ENCODE measurements at regions not wholly inside any gene's neighbourhood (a gene's known extent, or its start where the extent isn't known, plus 50 kb on each side); places are given as distances from the start of the nearest gene placed in this dataset.
A peak's percentile ranks its signal among the peaks of the same experiment; 100 is the strongest.

DNA sequence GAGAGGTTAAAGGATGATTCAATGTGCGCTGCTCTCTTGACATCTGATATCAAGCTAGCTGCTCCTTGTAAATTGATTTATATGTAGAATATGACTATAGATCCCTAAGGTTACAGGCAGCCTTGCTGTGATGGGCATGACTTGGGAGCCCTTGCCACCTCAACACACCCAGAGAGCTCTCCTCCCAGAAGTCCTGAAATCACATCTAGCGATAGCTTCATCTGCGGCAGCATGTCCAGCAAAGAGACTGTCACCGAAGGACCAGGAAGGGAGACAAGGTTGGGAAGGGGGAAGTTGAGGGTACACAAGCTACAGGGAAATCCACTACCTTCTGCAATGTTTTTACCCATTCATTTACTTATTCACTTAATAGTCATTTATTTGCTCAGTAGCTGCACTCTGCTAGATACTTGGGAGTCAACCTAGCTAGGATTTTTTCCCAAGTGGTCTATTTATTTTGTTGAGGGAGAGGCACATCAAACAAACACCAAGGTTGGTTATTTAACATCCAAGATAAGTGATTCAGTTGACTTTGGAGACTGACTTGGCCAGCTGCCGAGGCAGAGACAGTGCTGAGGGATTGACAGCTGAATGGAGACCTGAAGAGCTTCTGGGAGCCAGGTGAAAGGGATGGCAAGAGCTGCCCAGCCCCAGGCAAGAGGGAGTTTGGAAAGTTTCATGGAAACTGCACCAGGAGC, 205.8 kb upstream of the IL12A start:
- H3K9ac ChIP-seq (ENCODE audit: low read depth, low read length): no peak overlapping the region

DNA sequence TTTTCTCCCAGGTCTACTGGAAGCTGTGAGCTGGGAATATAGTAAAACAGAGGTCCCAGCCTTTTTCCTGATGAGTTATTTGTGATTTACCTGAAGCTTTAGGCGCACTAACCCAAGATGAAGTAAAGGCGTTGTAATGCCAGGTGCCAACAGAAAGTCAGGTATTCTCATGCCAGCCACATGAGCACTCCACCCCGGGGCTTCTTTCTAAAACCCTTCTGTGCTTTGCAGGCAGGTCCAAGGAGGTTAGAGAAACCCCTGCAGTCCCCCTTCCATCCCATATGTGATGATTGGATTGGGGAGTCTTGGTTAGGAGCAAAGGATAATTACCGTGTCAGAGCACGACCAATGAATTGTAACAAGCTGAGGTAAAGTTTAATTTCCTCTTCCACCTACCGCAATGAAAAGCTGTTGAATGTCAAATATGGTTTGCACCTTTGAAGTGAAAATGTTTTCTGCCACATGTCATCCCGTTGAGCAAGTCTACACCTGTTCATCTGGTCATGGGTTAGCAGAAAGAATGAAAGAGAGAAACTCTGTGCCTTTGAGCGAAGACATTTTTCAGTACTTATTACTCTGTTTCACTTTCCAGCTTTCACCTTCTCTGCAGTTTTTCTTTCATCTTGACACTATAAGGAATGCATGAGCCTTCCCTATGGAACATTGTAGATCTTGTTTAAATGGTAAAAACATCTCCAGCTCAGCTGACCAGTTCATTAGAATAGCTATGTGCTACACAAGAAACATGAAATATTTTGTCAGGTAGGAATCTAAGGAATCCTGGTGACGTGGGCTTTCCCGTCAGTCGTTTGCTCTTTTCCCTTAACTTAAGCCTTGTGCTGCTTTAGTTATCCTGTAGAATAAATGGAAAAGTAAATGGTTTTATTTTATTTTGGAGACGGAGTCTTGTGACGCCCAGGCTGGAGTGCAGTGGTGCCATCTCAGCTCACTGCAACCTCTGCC, 204.6 kb upstream of the IL12A start:
- Histone ChIP-seq H3K4me2 (ENCODE audit: low read length) (peak overlapping the region; percentile 23), H3K27me3 (ENCODE audit: control insufficient read depth, insufficient read depth, low read length) (no peaks in the 10 kb centered on the region), H3K9me3 (replicated peaks; ENCODE audit: low read length) (no peaks in the 10 kb centered on the region), H3K9ac (ENCODE audit: low read depth, low read length) (no peak overlapping the region), H3K36me3 (ENCODE audit: insufficient read depth, low read length) (peaks cover 15% of the 10 kb centered on the region), H3K4me3 (ENCODE audit: low read length) (no peak overlapping the region), H3K4me1 (ENCODE audit: control insufficient read depth, insufficient read depth, low read length) (peaks cover 46% of the 10 kb centered on the region)

More for the DNA sequence above, 205.8 kb upstream of the IL12A start:
- H3K4me1 ChIP-seq (ENCODE audit: control insufficient read depth, insufficient read depth, low read length): peaks cover 39% of the 10 kb centered on the region
- H3K27me3 ChIP-seq (ENCODE audit: control insufficient read depth, insufficient read depth, low read length): no peaks in the 10 kb centered on the region
- no peaks in the 10 kb centered on the region for H3K9me3 ChIP-seq (replicated peaks; ENCODE audit: low read length)
- H3K36me3 ChIP-seq (ENCODE audit: insufficient read depth, low read length): peaks cover 15% of the 10 kb centered on the region
- no peak overlapping the region for H3K4me2 ChIP-seq (ENCODE audit: low read length)
- H3K4me3 ChIP-seq (ENCODE audit: low read length): no peak overlapping the region

DNA sequence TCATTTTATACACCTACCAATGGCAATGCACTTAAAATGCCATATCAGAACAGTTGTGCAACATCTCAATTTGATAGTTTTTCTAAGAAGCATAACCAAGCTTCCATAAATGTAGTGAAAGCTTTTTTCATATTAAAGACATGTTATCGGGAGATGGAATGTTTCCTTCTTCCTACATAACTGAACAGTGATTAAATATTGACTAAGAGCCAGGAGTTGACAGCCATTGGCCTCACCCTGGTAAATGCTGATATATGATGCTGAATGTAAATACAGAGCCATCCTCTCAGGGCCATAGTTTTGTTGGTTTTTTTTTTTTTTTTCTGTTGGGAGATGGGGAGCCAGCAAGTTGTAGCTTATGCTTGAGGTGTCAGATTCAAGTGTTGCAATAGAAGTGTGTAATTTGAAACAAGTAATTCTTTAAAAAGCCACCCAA, 203.3 kb upstream of the IL12A start:
- no peaks in the 10 kb centered on the region for H3K9me3 ChIP-seq (replicated peaks; ENCODE audit: low read length)
- H3K4me1 ChIP-seq (ENCODE audit: control insufficient read depth, insufficient read depth, low read length): peaks cover 46% of the 10 kb centered on the region
- peak overlapping the region; percentile 26 for H3K4me2 ChIP-seq (ENCODE audit: low read length)
- no peak overlapping the region for H3K4me3 ChIP-seq (ENCODE audit: low read length)
- H3K9ac ChIP-seq (ENCODE audit: low read depth, low read length): no peak overlapping the region
- peaks cover 9% of the 10 kb centered on the region for H3K36me3 ChIP-seq (ENCODE audit: insufficient read depth, low read length)
- H3K27me3 ChIP-seq (ENCODE audit: control insufficient read depth, insufficient read depth, low read length): no peaks in the 10 kb centered on the region

DNA sequence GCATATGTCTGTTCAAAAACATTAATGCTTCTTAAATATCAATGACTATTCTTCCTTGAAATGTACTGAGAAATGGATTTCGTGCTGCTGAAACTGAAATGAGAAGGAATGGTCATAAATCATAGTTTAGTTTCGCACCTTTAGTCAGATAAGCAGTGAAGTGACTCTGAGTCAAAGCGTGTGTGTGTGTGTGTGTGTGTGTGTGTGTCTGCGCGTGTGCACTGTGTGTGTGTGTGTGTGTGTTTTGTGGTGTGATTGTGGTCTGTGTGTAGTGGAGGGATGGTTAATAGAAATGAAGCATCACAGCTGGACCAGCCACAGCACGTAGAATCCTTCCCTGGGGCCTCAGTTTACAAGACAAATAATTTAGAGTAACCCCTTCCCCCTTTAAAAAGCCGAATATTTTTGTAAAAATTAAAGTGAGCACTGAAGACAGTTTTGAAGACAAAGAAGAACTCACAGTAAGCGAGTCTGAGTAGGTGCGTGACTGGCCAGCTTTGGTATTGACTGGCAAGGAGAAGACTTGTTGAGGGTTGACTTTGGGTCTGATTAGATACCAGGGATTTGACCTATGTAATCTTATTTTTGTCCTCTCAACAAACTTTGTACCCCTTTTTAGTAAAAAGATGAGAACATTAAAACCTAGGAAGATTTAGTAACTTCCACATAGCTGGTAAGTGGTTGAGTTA, 202.0 kb upstream of the IL12A start:
- H3K9me3 ChIP-seq (replicated peaks; ENCODE audit: low read length): no peaks in the 10 kb centered on the region
- H3K36me3 ChIP-seq (ENCODE audit: insufficient read depth, low read length): peaks cover 4% of the 10 kb centered on the region
- H3K4me3 ChIP-seq (ENCODE audit: low read length): no peak overlapping the region
- peak overlapping the region; percentile 14 for H3K9ac ChIP-seq (ENCODE audit: low read depth, low read length)
- H3K4me2 ChIP-seq (ENCODE audit: low read length): peak overlapping the region; percentile 44
- no peaks in the 10 kb centered on the region for H3K27me3 ChIP-seq (ENCODE audit: control insufficient read depth, insufficient read depth, low read length)
- peaks cover 46% of the 10 kb centered on the region for H3K4me1 ChIP-seq (ENCODE audit: control insufficient read depth, insufficient read depth, low read length)

DNA sequence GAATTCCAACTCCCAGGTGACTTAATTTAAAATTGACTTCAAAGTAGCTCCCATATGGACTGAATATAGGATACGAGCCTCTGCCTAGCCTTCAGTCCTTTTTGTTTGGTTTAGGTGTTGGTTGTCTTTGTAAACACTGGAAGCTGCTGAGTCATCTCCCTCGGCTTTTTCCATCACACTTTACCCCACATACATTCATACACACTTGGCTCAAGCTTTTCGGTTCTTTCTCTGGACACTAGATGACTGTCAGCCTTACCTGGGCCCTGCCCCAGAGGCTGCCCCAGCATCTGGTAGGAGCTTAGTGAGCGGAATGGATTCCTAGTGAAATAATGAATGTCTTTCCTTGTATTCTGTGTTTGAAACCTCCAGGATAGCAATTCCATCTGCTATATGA, 201.5 kb upstream of the IL12A start:
- Histone ChIP-seq H3K9ac (ENCODE audit: low read depth, low read length) (peak overlapping the region; percentile 14), H3K9me3 (replicated peaks; ENCODE audit: low read length) (no peaks in the 10 kb centered on the region), H3K27me3 (ENCODE audit: control insufficient read depth, insufficient read depth, low read length) (no peaks in the 10 kb centered on the region), H3K4me1 (ENCODE audit: control insufficient read depth, insufficient read depth, low read length) (peaks cover 48% of the 10 kb centered on the region), H3K4me3 (ENCODE audit: low read length) (no peak overlapping the region), H3K4me2 (ENCODE audit: low read length) (peak overlapping the region; percentile 44), H3K36me3 (ENCODE audit: insufficient read depth, low read length) (peaks cover 4% of the 10 kb centered on the region)

DNA sequence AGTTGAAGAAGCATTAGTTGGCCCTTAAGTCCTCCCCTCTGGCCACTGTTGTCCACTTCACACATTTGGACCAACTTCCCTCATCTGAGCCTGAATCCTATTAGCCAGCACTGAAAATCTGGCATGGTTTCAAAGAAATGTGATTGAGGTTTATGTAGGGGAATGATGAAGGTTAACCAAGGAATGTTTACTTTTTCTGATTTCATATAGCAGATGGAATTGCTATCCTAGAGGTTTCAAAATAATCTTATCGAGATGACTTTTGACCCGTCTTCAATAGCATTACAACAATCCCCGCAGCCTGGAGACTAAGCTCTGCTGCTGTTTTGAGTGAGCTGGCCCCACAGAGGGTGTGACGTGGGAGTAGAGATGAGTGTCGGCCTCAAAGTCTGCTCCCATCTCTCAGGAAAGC, 200.8 kb upstream of the IL12A start:
- H3K36me3 ChIP-seq (ENCODE audit: insufficient read depth, low read length): peaks cover 4% of the 10 kb centered on the region
- no peaks in the 10 kb centered on the region for H3K9me3 ChIP-seq (replicated peaks; ENCODE audit: low read length)
- H3K9ac ChIP-seq (ENCODE audit: low read depth, low read length): no peak overlapping the region
- peak overlapping the region; percentile 44 for H3K4me2 ChIP-seq (ENCODE audit: low read length)
- H3K4me3 ChIP-seq (ENCODE audit: low read length): no peak overlapping the region
- peaks cover 55% of the 10 kb centered on the region for H3K4me1 ChIP-seq (ENCODE audit: control insufficient read depth, insufficient read depth, low read length)
- H3K27me3 ChIP-seq (ENCODE audit: control insufficient read depth, insufficient read depth, low read length): no peaks in the 10 kb centered on the region

DNA sequence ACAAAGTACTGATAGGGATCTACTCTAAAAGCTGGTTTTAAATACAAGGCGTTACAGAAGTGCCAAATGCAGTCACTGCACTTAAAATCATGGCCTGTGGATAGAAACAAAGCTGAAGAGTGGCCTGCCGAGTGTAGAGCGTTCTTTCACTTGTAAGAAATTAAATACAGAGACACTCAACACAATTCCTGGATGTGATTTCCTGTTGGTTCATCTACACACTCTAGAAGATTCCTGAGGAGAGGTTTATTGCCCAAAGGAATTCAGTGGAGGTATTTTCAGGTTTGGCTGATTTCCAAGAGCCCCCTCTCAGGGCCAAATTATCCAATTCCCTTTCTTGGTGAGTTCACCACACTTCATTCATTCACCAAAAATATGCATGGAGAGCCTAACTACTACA, 200.3 kb upstream of the IL12A start:
- H3K9ac ChIP-seq (ENCODE audit: low read depth, low read length): no peak overlapping the region
- peaks cover 56% of the 10 kb centered on the region for H3K4me1 ChIP-seq (ENCODE audit: control insufficient read depth, insufficient read depth, low read length)

DNA sequence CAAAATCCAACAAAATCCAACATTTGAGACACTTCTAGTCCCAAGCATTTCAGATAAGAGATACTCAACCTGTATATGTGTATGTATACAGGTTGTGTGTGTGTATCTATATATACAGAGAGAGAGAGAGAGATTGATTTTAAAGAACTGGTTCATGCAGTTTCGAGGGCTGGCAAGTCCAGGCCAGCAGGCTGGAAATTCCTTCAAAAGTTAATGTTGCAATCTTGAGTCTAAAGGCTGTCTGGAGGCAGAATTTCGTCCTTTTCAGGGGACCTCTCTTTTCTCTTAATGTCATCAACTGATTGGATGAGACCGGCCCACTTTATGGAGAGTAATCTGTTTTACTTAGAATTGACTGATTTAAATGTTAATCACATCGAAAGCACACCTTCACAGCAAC, 199.6 kb upstream of the IL12A start:
- H3K4me2 ChIP-seq (ENCODE audit: low read length): no peak overlapping the region
- H3K4me3 ChIP-seq (ENCODE audit: low read length): no peak overlapping the region
- H3K9ac ChIP-seq (ENCODE audit: low read depth, low read length): no peak overlapping the region
- no peaks in the 10 kb centered on the region for H3K36me3 ChIP-seq (ENCODE audit: insufficient read depth, low read length)
- no peaks in the 10 kb centered on the region for H3K9me3 ChIP-seq (replicated peaks; ENCODE audit: low read length)
- H3K27me3 ChIP-seq (ENCODE audit: control insufficient read depth, insufficient read depth, low read length): no peaks in the 10 kb centered on the region
- peaks cover 54% of the 10 kb centered on the region for H3K4me1 ChIP-seq (ENCODE audit: control insufficient read depth, insufficient read depth, low read length)

More for the DNA sequence above, 200.3 kb upstream of the IL12A start:
- Histone ChIP-seq H3K4me2 (ENCODE audit: low read length) (peak overlapping the region; percentile 5), H3K9me3 (replicated peaks; ENCODE audit: low read length) (no peaks in the 10 kb centered on the region), H3K27me3 (ENCODE audit: control insufficient read depth, insufficient read depth, low read length) (no peaks in the 10 kb centered on the region), H3K36me3 (ENCODE audit: insufficient read depth, low read length) (peaks cover 2% of the 10 kb centered on the region), H3K4me3 (ENCODE audit: low read length) (no peak overlapping the region)

DNA sequence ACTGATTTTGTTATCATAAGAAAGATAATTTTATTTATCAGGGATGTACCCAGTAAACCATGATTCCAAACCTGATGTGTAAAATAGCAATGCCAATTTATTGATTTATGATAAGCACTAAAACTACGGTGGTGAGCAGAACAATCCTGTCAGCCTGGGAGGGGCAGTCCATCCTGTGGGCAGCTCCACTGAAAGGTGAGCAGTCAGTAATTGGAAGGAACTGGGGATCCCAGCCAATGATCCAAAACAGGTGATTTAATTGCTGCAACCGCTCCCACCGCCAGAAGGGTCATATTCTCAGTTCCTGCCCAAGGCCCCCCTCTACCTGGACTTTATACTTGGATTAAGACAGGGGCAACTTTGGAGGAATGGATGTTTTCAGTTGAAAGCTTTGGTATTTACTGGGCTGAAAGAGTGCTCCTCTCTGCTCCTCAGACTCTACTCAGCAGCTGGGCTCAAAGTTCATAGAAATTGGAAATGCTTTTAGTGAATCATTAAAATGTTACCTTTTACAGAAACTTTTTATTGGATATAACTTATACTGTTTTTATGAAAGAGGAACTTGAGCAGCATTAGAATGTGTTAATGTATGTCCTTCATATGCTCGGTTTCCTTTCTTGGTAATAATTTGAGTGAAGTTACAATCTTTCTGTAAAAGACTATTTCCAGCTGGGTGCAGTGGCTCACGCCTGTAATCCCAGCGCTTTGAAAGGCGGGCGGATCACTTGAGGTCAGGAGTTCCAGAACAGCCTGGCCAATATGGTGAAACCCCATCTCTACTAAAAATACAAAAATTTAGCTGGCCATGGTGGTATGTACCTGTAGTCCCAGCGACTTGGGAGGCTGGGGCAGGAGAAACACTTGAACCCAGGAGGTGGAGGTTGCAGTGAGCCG, 198.6 kb upstream of the IL12A start:
- H3K9ac ChIP-seq (ENCODE audit: low read depth, low read length): no peak overlapping the region
- H3K27me3 ChIP-seq (ENCODE audit: control insufficient read depth, insufficient read depth, low read length): no peaks in the 10 kb centered on the region
- H3K36me3 ChIP-seq (ENCODE audit: insufficient read depth, low read length): no peaks in the 10 kb centered on the region
- no peak overlapping the region for H3K4me3 ChIP-seq (ENCODE audit: low read length)
- no peaks in the 10 kb centered on the region for H3K9me3 ChIP-seq (replicated peaks; ENCODE audit: low read length)
- peaks cover 46% of the 10 kb centered on the region for H3K4me1 ChIP-seq (ENCODE audit: control insufficient read depth, insufficient read depth, low read length)
- no peak overlapping the region for H3K4me2 ChIP-seq (ENCODE audit: low read length)

DNA sequence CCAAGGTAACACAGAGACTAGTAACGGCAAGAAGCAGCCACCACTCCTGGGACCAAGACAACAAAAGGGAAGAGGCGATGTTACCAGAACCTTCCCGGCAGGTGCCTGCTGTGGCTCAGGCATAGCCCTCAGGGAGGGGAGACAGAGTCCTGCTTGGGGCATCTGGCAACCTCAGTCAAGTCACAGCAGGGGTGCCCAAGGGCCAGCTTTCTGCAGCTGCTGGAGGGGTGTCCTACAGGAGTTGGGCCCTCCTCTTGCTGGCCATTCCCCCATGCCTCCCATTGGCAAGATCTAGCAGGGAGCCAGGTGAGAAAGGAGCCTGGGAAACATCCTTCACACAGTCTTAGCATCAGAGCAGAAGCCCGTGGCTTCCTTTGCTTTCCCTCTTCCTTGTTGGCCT, 197.3 kb upstream of the IL12A start:
- Histone ChIP-seq H3K27me3 (ENCODE audit: control insufficient read depth, insufficient read depth, low read length) (no peaks in the 10 kb centered on the region), H3K4me1 (ENCODE audit: control insufficient read depth, insufficient read depth, low read length) (peaks cover 38% of the 10 kb centered on the region), H3K4me3 (ENCODE audit: low read length) (no peak overlapping the region), H3K9me3 (replicated peaks; ENCODE audit: low read length) (no peaks in the 10 kb centered on the region), H3K4me2 (ENCODE audit: low read length) (no peak overlapping the region), H3K9ac (ENCODE audit: low read depth, low read length) (no peak overlapping the region), H3K36me3 (ENCODE audit: insufficient read depth, low read length) (no peaks in the 10 kb centered on the region)
